Smooth muscle cell (in vitro differentiated cells): ENCODE measurements at regions not wholly inside any gene's neighbourhood (a gene's known extent, or its start where the extent isn't known, plus 50 kb on each side); places are given as distances from the start of the nearest gene placed in this dataset.

ENCODE experiments used
- DNase-seq: peaks from one replicate; lab custom pipeline; 2025; ENCODE audit not compliant: unreplicated experiment; lab: John Stamatoyannopoulos, UW
- H2AFZ ChIP-seq: fragments of 200-600 bp; sonication (generic); 2 replicates; pipeline ENCODE4 v1.6.0; 2016; ENCODE audit warnings: antibody characterized with exemption, low read depth, mild to moderate bottlenecking
- H3F3A ChIP-seq: fragments of 200-600 bp; sonication (generic); 2 replicates; pipeline ENCODE4 v1.6.0; 2017; ENCODE audit warnings: antibody characterized with exemption, low read depth
- H3K27ac ChIP-seq: fragments of 200-600 bp; sonication (generic); 2 replicates; pipeline ENCODE4 v1.5.1; 2016; ENCODE audit warnings: low read depth, mild to moderate bottlenecking
- H3K27me3 ChIP-seq: fragments of 200-600 bp; sonication (generic); 2 replicates; pipeline ENCODE4 v1.6.1; 2016; ENCODE audit warnings: low read depth, mild to moderate bottlenecking
- H3K36me3 ChIP-seq: fragments of 200-600 bp; sonication (generic); 2 replicates; pipeline ENCODE4 v1.5.1; 2016; ENCODE audit warnings: low read depth
- H3K4me1 ChIP-seq: fragments of 200-600 bp; sonication (generic); 2 replicates; pipeline ENCODE4 v1.5.1; 2016; ENCODE audit warnings: low read depth
- H3K4me2 ChIP-seq: fragments of 200-600 bp; sonication (generic); 2 replicates; pipeline ENCODE4 v1.6.0; 2016; ENCODE audit warnings: mild to moderate bottlenecking
- H3K4me3 ChIP-seq: fragments of 200-600 bp; sonication (generic); 2 replicates; pipeline ENCODE4 v1.5.1; 2016; ENCODE audit warnings: mild to moderate bottlenecking
- H3K79me2 ChIP-seq: fragments of 200-600 bp; sonication (generic); 2 replicates; pipeline ENCODE4 v1.6.0; 2016; ENCODE audit warnings: low read depth, mild to moderate bottlenecking
- H3K9ac ChIP-seq: fragments of 200-600 bp; sonication (generic); 2 replicates; pipeline ENCODE4 v1.6.0; 2016; ENCODE audit warnings: low read depth
- H3K9me3 ChIP-seq: fragments of 200-600 bp; sonication (generic); replicated peaks from 2 replicates; pipeline ENCODE4 v1.5.1; 2016; ENCODE audit warnings: low read depth
- H4K20me1 ChIP-seq: fragments of 200-600 bp; sonication (generic); 2 replicates; pipeline ENCODE4 v1.6.0; 2016; ENCODE audit warnings: low read depth
- CTCF ChIP-seq: fragments of 200-600 bp; sonication (generic); IDR thresholded peaks from 2 replicates; pipeline ENCODE4 v1.5.1; 2017; ENCODE audit warnings: borderline replicate concordance, mild to moderate bottlenecking, antibody characterized with exemption; ENCODE audit not compliant: insufficient read depth, poor library complexity, severe bottlenecking
- WGBS: methylation state at CpG from one replicate; pipeline ENCODE4 v1.1.7; 2016; ENCODE audit warnings: low lambda C conversion rate; 5-methylcytosine and 5-hydroxymethylcytosine counted together

- Histone ChIP-seq H3K9ac (no peak overlapping the region), H3K27me3 (no peaks in the 10 kb centered on the region), H3K4me3 (no peak overlapping the region), H3F3A (no peaks in the 10 kb centered on the region), H3K27ac (no peak overlapping the region), H3K9me3 (no peaks in the 10 kb centered on the region), H3K36me3 (no peaks in the 10 kb centered on the region), H3K4me2 (no peak overlapping the region), H3K79me2 (no peaks in the 10 kb centered on the region), H4K20me1 (no peaks in the 10 kb centered on the region), H2AFZ (no peak overlapping the region), H3K4me1 (no peaks in the 10 kb centered on the region)
- DNase-seq: no peak
- TF ChIP-seq CTCF: no peak
- 91% methylated on average over 3 of the region's 3 CpGs for WGBS
Measured at GRCh38 chr12:91884230-91884629, 261.4 kb downstream of the BTG1 start.

GRCh38 chr12:91883811-91884210 is 261.8 kb downstream of the BTG1 start:
- Histone ChIP-seq H3K4me2 (no peak overlapping the region), H3K4me1 (no peaks in the 10 kb centered on the region), H3K27ac (no peak overlapping the region), H2AFZ (no peak overlapping the region), H3K9me3 (no peaks in the 10 kb centered on the region), H3F3A (no peaks in the 10 kb centered on the region), H4K20me1 (no peaks in the 10 kb centered on the region), H3K4me3 (no peak overlapping the region), H3K36me3 (no peaks in the 10 kb centered on the region), H3K79me2 (no peaks in the 10 kb centered on the region), H3K9ac (no peak overlapping the region), H3K27me3 (no peaks in the 10 kb centered on the region)
- no peak for TF ChIP-seq CTCF
- no peak for DNase-seq
- 81% methylated on average over 4 of the region's 4 CpGs for WGBS

GRCh38 chr12:91882910-91883309 is 262.7 kb downstream of the BTG1 start:
- no peaks in the 10 kb centered on the region for H4K20me1 ChIP-seq
- TF ChIP-seq CTCF: no peak
- H3F3A ChIP-seq: no peaks in the 10 kb centered on the region
- no peak overlapping the region for H3K4me3 ChIP-seq
- DNase-seq: no peak
- H3K4me1 ChIP-seq: no peaks in the 10 kb centered on the region
- no peak overlapping the region for H2AFZ ChIP-seq
- H3K79me2 ChIP-seq: no peaks in the 10 kb centered on the region
- H3K36me3 ChIP-seq: no peaks in the 10 kb centered on the region
- no peaks in the 10 kb centered on the region for H3K27me3 ChIP-seq
- no peak overlapping the region for H3K9ac ChIP-seq
- H3K27ac ChIP-seq: no peak overlapping the region
- no peak overlapping the region for H3K4me2 ChIP-seq
- H3K9me3 ChIP-seq: no peaks in the 10 kb centered on the region
- WGBS: 82% methylated on average over 4 of the region's 4 CpGs

GRCh38 chr12:91880528-91880927 is 265.1 kb downstream of the BTG1 start:
- no peak overlapping the region for H3K4me3 ChIP-seq
- whole genome bisulfite sequencing: 95% methylated on average over 1 of the region's 1 CpG

More at GRCh38 chr12:91880528-91880927, 265.1 kb downstream of the BTG1 start:
- H3K9ac ChIP-seq: no peak overlapping the region
- H3K4me2 ChIP-seq: no peak overlapping the region
- H3F3A ChIP-seq: no peaks in the 10 kb centered on the region
- H2AFZ ChIP-seq: no peak overlapping the region
- no peak for TF ChIP-seq CTCF
- H3K4me1 ChIP-seq: no peaks in the 10 kb centered on the region
- no peaks in the 10 kb centered on the region for H3K36me3 ChIP-seq
- H3K27ac ChIP-seq: no peak overlapping the region
- no peak for DNase-seq
- no peaks in the 10 kb centered on the region for H3K79me2 ChIP-seq
- no peaks in the 10 kb centered on the region for H4K20me1 ChIP-seq
- H3K9me3 ChIP-seq: no peaks in the 10 kb centered on the region
- no peaks in the 10 kb centered on the region for H3K27me3 ChIP-seq
